OCI-LY1 (cell line): ENCODE measurements at regions not wholly inside any gene's neighbourhood (a gene's known extent, or its start where the extent isn't known, plus 50 kb on each side); places are given as distances from the start of the nearest gene placed in this dataset.
"Not testable (repeated sequence)": the region's sequence is repeated elsewhere in the genome, so short reads cannot be mapped to it uniquely, and the experiment has no call there.

Source experiments
- H2AFZ ChIP-seq: fragments of 200-600 bp; sonication (generic), shearing (Covaris generic); 2 replicates; pipeline ENCODE4 v1.6.0; 2014; ENCODE audit warnings: antibody characterized with exemption, mild to moderate bottlenecking, low read length
- H3F3A ChIP-seq: fragments of 200-600 bp; sonication (generic), shearing (Covaris generic); 2 replicates; pipeline ENCODE4 v1.6.0; 2014; ENCODE audit warnings: mild to moderate bottlenecking, antibody characterized with exemption, low read length, moderate library complexity; ENCODE audit not compliant: insufficient read depth
- H3K27ac ChIP-seq: fragments of 200-600 bp; sonication (generic); 2 replicates; pipeline ENCODE4 v1.5.1; 2014; ENCODE audit warnings: low read length, mixed run types, mild to moderate bottlenecking, low read depth; ENCODE audit not compliant: poor library complexity, severe bottlenecking
- H3K27me3 ChIP-seq: fragments of 200-600 bp; sonication (generic); 2 replicates; pipeline ENCODE4 v1.6.0; 2014; ENCODE audit warnings: antibody characterized with exemption, mild to moderate bottlenecking, low read length, moderate library complexity; ENCODE audit not compliant: insufficient read depth
- H3K36me3 ChIP-seq: fragments of 200-600 bp; sonication (generic); 2 replicates; pipeline ENCODE4 v1.6.1; 2014; ENCODE audit warnings: mild to moderate bottlenecking, antibody characterized with exemption, low read length, moderate library complexity, mixed read lengths; ENCODE audit not compliant: insufficient read depth
- H3K4me1 ChIP-seq: fragments of 200-600 bp; sonication (generic); 2 replicates; pipeline ENCODE4 v1.5.1; 2014; ENCODE audit warnings: mild to moderate bottlenecking, low read length, moderate library complexity; ENCODE audit not compliant: insufficient read depth, severe bottlenecking
- H3K4me2 ChIP-seq: fragments of 200-600 bp; sonication (generic), shearing (Covaris generic); 2 replicates; pipeline ENCODE4 v1.6.1; 2014; ENCODE audit warnings: low read length
- H3K4me3 ChIP-seq: fragments of 200-600 bp; sonication (generic); 2 replicates; pipeline ENCODE4 v1.5.1; 2014; ENCODE audit warnings: low read length, low read depth, mild to moderate bottlenecking, mixed read lengths; ENCODE audit not compliant: poor library complexity, severe bottlenecking
- H3K79me2 ChIP-seq: fragments of 200-600 bp; shearing (Covaris generic); 2 replicates; pipeline ENCODE4 v1.6.1; 2016; ENCODE audit warnings: mixed run types, low read length, mixed read lengths; ENCODE audit not compliant: insufficient read depth
- H3K9ac ChIP-seq: fragments of 200-600 bp; sonication (generic), shearing (Covaris generic); 2 replicates; pipeline ENCODE4 v1.6.1; 2014; ENCODE audit warnings: mild to moderate bottlenecking, low read length, mixed read lengths
- H3K9me2 ChIP-seq: fragments of 200-600 bp; sonication (generic), shearing (Covaris generic); 2 replicates; pipeline ENCODE4 v1.6.1; 2014; ENCODE audit warnings: low read depth, mild to moderate bottlenecking, low read length, mixed read lengths
- H3K9me3 ChIP-seq: fragments of 200-600 bp; shearing (Covaris generic); 2 replicates; pipeline ENCODE4 v1.6.1; 2014; ENCODE audit warnings: low read length, mixed read lengths
- H4K20me1 ChIP-seq: fragments of 200-600 bp; sonication (generic), shearing (Covaris generic); 2 replicates; pipeline ENCODE4 v1.6.0; 2016; ENCODE audit warnings: mild to moderate bottlenecking, low read length; ENCODE audit not compliant: insufficient read depth
- CTCF ChIP-seq: fragments of 200-600 bp; sonication (generic), shearing (Covaris generic); IDR thresholded peaks from 2 replicates; pipeline ENCODE4 v1.5.1; 2017; ENCODE audit warnings: mild to moderate bottlenecking, antibody characterized with exemption, low read length, moderate library complexity, mixed read lengths
- EZH2 ChIP-seq: fragments of 200-600 bp; sonication (generic), shearing (Covaris generic); IDR thresholded peaks from 2 replicates; pipeline ENCODE4 v1.8.0; 2017; ENCODE audit warnings: borderline replicate concordance, mixed run types, mild to moderate bottlenecking, antibody characterized with exemption, low read length, moderate library complexity, mixed read lengths

- H3K4me1 ChIP-seq: no peaks in the 10 kb centered on the region
- H3K4me3 ChIP-seq: no peak overlapping the region
- H3K79me2 ChIP-seq: no peaks in the 10 kb centered on the region
- H3K9me2 ChIP-seq: no peaks in the 10 kb centered on the region; the same call in 1 of the 2 replicates
- no peaks in the 10 kb centered on the region for H4K20me1 ChIP-seq
- no peak overlapping the region for H2AFZ ChIP-seq
- no peak overlapping the region for H3K9ac ChIP-seq
- H3K27me3 ChIP-seq: no peaks in the 10 kb centered on the region
- no peaks in the 10 kb centered on the region for H3K9me3 ChIP-seq
- H3K27ac ChIP-seq: no peak overlapping the region
- H3F3A ChIP-seq: no peaks in the 10 kb centered on the region
- TF ChIP-seq EZH2 (no peak), CTCF (no peak)
- H3K36me3 ChIP-seq: no peaks in the 10 kb centered on the region
- H3K4me2 ChIP-seq: no peak overlapping the region
Measured at GRCh38 chr20:19841740-19842139, 83.7 kb downstream of the RIN2 start.

GRCh38 chr20:19844850-19845249, 86.8 kb downstream of the RIN2 start:
- H4K20me1 ChIP-seq, H2AFZ ChIP-seq, H3K4me3 ChIP-seq, H3K27ac ChIP-seq, H3F3A ChIP-seq, H3K36me3 ChIP-seq, H3K27me3 ChIP-seq, H3K9me3 ChIP-seq, H3K9me2 ChIP-seq, H3K79me2 ChIP-seq, H3K9ac ChIP-seq, H3K4me1 ChIP-seq, H3K4me2 ChIP-seq: not testable (repeated sequence)

- Histone ChIP-seq H4K20me1 (no peaks in the 10 kb centered on the region), H3K79me2 (no peaks in the 10 kb centered on the region), H3F3A (no peaks in the 10 kb centered on the region), H3K4me2 (no peak overlapping the region), H3K4me3 (no peak overlapping the region), H3K9me3 (no peaks in the 10 kb centered on the region), H3K36me3 (no peaks in the 10 kb centered on the region), H3K27ac (no peak overlapping the region), H3K9me2 (no peaks in the 10 kb centered on the region; the same call in 1 of the 2 replicates), H3K4me1 (no peaks in the 10 kb centered on the region), H3K9ac (no peak overlapping the region), H3K27me3 (no peaks in the 10 kb centered on the region), H2AFZ (no peak overlapping the region)
- TF ChIP-seq CTCF (no peak), EZH2 (no peak)
Measured at GRCh38 chr20:19847383-19847782, 89.3 kb downstream of the RIN2 start.

GRCh38 chr20:19849341-19850197, 91.5 kb downstream of the RIN2 start:
- no peaks in the 10 kb centered on the region for H3K9me3 ChIP-seq
- no peak overlapping the region for H3K9ac ChIP-seq
- H3K27ac ChIP-seq: no peak overlapping the region
- H3K9me2 ChIP-seq: no peaks in the 10 kb centered on the region
- no peak overlapping the region for H2AFZ ChIP-seq
- no peak overlapping the region for H3K4me2 ChIP-seq
- no peaks in the 10 kb centered on the region for H3F3A ChIP-seq
- H3K4me3 ChIP-seq: no peak overlapping the region
- H3K4me1 ChIP-seq: no peaks in the 10 kb centered on the region
- no peaks in the 10 kb centered on the region for H4K20me1 ChIP-seq
- H3K27me3 ChIP-seq: no peaks in the 10 kb centered on the region
- TF ChIP-seq EZH2 (no peak), CTCF (no peak)
- H3K79me2 ChIP-seq: no peaks in the 10 kb centered on the region
- no peaks in the 10 kb centered on the region for H3K36me3 ChIP-seq
